ENCODE measurements at regions not wholly inside any gene's neighbourhood (a gene's known extent, or its start where the extent isn't known, plus 50 kb on each side); places are given as distances from the start of the nearest gene placed in this dataset.
"Not testable (repeated sequence)": the region's sequence is repeated elsewhere in the genome, so short reads cannot be mapped to it uniquely, and the experiment has no call there.

DNA sequence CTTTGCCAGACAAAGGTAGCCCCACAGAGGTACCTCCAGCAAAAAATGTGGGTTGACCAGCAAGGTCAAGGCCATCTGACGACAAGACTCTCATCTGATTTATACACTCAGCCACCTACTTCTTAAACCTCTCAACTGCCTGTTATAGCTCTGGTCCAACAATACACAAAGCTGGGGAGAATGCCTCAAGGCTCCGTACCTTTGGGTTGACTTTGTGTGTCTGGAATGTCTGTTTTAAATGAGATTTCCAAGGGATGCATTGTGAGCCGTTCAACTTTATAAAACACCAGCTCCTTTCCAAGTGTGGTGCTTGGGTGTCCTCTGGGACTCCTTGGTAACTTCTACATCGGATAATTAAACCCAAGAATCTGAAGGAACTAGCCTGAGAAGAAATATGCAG is 167.0 kb upstream of the RPL34 start:
- no peak for DNase-seq

DNA sequence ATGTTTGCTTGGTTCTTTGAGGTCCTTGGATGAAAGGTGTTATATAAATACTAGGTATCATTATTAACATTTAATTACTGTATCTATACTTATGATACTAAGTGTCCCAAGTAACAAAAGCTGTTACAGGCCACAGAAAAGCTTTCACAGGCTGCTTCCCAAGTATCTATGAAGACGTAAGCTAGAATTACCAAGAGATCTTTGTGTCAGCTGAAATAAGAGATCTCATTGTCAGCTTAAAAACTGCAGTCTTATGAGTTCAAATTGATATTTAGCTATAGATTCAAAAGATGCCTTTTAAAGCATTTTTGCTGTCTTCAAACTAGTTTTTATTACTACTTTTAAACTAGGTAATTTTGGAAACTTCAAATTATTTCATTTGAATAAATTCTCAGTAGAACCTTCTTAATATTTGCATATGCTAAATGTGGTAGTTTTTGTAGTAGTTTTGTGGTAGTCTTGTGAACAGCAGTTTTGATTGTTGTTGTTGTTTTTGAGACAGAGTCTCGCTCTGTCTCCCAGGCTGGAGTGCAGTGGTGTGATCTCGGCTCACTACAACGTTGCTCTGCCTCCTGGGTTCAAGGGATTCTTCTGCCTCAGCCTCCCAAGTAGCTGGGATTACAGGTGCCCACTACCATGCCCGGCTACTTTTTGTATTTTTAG is 170.0 kb upstream of the RPL34 start:
- no peak for DNase-seq

DNA sequence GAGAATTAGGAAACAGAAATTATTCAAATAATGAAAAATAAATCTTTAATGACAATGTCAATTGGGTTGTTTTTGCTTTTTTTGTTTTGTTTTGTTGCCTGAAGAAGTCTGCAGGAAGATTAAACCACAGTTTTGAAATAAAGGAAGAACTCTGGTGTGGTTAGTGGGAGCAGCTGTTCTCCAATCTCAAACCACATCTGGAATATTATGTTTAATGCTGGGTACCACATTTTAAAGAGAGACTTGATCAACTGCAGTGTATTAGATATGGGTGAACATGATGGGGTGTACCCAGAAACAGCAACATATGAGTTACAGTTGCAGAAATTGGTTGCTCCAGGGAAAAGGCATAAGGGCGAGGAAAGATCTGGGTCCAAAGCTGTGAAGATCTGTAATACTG is 171.2 kb upstream of the RPL34 start:
- no peak for DNase-seq

DNA sequence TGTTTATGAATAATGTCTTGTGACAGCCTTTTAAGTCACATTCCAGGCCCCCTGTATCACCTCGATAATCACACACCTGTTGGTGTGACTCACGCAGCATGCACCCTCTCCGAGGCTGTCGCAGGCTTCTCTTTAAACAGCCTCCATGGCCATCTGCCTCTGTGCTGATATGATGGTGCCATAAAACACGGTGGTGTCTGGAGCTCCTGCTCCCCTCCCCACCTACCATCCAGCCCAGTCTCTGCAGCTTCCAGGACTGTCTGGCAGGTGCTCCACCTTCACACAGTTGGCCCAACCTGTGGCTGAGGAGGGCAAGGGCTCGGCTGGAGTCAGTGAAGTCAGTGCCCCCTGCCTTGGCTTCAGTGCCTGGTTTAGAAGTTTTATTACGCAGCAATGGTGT is 173.8 kb upstream of the RPL34 start:
- no peak for DNase-seq

DNA sequence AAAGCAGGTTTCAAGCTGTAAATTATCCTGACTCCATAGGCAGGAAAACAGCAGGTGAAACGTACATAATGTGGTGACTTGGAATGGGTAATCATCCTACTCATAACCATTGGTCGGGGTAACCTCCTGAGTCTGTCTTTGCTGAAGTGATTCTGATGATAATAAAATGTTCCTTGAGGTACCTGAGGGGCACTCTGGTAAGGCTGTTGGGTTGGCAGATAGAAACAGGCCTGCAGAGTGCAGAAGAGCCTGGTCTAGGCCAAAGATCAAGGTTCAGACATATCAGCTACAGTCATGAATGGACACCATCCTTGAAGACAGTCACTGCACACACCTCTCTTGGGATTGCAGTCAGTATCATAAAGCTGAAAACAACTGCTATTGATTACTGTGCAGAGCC is 174.7 kb upstream of the RPL34 start:
- no peak for DNase-seq

DNA sequence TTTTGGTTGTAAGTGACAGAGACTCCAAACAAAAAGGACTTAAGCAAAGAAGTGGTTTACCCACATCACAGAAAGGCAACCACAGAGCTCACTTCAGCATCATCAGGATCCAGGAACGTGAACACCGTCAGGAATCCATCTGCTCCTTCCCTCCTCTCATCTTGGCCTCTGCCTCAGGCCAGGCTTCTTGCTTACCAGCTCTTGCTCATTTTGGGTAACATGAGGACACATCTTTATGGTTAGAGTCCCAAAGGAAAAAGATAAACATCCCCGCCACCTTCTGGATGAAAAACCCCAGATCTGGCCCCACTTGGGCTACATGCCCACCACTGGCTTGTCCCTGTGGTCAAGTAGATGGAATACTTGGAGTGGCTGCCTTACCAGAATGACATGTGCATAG is 176.8 kb upstream of the RPL34 start:
- no peak for DNase-seq

DNA sequence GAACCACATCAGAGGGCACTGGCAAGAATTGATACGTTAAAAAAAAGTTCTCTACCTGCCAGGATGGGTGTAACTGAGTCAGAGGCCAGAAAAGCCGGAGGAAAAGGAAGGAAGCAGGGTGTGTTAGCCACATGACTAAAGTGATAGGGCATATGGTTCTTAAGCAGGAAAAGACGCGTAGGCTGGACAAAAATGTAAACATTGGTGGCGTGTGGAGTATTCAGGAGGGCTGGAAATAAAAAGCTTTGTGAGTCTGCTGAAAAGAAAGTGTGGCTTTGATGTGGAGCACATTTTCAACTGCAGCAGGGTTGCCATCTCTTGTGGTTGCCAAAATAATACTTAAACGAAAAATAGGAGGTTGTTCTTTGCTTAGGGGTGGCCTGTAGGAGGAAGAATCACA is 186.5 kb upstream of the RPL34 start:
- DNase-seq = peak in 1 of 2 experiments; percentile 9

DNA sequence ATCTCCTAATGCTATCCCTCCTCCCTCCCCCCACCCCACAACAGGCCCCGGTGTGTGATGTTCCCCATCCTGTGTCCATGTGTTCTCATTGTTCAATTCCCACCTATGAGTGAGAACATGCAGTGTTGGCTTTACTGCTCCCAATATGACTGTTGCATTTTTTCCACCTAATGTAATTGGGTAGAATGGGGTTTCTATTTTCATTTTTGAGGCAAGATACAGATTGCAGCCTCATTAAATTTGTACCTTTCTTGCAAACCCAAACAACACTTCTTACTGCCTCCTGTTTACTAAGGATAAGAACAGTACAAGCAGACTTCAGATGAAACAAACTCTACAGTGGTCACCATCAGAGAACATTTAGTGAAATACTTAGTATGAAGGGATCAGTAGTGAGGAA is 187.0 kb upstream of the RPL34 start:
- DNase-seq = not testable (repeated sequence)

DNA sequence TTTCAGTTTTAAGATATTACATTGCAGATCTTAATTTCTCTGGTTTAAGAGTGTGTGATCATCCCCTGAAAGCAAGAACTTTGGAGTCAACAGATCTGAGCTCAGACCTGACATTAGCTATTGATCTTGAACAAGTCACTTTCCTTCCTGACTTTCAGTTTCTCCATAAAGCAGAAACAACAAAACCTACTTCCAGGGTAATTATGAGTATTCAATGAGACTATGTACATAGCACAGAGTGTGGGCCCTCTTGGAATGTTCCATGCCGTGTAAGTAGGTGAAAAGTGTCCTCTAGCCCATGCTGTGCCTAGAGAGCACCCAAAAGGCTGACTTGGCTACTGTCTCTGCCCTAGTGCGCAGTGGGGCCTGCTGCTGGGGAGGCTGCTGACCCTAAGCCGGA is 188.0 kb upstream of the RPL34 start:
- no peak for DNase-seq

DNA sequence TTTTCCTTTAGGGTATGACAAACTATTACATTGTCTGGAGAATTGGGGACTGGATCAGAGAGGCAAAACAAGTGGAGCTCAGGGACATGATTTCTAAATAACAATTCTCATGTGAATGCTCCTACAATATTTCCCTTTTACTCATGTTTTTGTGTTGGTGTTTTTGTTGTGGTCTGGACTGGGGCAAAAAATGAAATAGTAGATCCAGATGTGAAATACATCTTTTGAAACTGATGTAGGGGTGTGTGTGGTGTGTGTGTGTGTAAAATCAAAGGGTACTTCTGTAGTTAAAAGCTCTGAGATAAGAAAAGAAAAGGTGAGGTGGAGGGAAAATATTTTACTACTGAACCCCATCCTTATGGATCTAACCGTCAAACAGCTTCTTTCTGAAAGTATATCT is 188.4 kb upstream of the RPL34 start:
- no peak for DNase-seq

DNA sequence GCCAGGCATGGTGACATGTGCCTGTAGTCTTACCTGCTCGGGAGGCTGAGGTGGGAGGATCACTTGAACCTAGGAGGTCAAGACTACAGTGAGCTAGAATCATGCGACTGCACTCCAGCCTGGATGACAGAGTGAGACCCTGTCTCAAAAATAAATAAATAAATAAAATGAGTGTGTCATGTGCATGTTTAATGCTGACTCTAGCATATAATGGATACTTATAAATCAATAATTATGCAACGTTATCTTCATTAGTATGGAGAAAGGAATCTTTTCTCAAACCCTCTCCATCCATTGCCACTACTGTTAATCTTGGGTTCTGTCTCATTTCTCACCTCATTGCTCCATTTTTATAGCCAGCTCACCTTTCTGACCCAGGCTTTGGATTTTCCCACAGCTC is 189.5 kb upstream of the RPL34 start:
- no peak for DNase-seq

DNA sequence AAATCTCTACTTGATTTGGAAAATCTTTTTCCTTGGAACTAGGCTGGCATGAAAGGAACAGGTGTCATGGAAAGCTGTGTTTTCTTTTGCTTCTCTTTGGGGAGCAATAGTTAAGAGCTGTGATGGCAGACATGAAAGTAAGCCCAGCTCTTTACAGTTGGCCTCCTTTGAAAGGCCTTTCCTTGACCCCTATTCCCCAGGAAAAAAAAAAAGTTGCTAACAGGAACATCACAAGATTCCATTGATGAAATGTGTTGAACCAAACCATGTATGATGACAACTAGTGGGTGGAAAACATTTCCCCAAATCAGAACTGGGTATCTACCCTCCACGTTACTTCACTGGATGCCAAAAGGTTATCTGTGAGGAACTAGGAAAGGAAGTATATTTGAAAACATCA is 190.7 kb upstream of the RPL34 start:
- DNase-seq = no peak

DNA sequence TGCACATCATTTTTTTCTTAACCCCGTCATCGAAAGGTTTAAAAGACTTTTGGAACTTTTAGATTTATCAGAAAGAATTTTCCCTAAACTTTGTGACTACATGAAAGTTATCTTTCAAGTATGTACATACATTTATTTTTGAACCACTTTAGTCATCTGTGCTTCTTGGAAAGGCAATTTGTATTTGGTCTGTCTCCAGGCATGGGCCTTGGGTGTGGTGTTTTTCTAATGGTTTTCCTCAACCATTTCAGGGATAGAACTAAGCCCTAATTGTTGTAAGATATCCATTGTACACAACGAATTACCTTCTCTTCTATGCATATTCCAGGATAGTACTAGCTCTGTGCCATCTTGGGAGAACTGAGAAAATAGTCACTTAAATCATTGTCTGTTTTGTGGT is 191.5 kb upstream of the RPL34 start:
- no peak for DNase-seq

DNA sequence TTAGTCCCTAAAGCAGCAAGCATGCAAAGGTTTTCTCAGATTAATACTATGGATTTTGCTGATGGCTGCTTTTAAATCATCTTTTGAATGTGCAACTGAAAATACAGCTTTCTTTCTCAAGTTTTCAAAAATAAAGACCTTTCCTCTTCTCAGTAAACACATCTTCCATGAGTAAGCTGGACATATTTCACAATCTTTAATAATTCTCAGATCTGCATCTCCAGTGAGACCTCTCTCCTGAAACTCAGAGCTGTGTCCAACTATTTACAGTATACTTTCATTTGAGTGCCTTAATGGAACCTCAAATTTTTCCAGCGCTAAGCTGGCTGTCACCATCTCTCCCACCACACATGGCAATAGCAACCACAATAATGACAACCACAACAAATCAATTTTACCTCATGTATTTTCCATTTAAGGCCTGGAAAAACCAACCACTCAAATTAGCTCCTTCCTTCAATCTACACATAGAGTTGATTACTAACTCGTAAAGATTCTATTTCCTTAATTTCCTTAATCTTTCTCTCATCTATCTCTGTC is 192.4 kb upstream of the RPL34 start:
- no peak for DNase-seq

DNA sequence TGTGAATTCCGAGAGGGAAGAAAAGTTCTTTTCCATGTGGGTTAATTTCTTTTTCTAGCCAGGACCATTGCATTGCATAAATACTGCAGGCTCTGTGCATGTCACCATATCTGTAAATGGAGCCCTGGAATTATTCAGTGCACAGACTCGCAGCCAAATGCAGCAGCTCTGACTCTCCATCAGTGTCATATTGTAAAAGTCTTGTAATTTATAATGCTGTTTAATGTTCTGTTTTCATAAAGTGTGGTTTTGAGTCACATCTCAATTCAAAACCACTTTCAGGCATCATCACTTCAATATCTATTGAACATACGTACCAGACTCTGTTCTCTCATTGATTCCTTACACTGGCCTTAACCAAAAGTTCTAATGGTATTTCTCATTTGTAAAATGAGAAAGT is 193.9 kb upstream of the RPL34 start:
- no peak for DNase-seq

DNA sequence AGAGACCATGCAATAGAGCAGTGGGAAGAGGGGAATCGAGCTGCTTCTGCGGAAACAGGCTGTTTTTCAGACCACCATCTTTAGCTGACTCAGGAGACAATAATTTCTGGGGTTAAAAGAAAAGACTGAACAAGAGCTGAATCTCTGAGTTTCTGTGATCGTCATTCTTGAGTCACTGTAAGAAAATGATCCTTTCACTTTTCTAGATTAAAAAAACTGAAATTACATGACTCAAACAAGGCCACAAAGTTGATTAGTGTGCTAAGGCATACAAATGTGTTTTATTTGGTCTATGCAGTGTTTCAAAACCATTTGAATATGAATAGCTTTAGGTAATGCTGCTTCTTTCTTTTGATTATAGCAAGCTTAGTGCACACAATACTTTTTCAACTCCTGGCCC is 194.4 kb upstream of the RPL34 start:
- no peak for DNase-seq

DNA sequence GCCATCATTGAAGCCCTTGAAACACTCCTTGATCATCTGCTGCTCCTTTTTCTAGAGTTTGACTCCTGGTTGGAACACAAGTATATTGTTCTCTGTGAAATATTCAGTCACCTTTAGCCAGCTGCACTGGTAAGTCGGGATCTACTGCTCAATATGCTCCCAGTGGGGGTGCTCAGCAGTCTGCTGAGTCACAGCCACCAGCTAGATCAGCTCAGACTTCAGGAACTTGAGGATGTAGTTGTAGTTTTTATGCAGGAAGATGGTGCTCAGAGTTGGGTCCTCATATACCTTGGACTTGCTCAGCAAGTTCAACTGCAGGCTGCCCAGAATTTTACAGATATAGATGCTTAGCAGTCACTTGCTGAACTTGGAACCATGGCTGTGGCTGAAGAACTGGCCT is 202.5 kb upstream of the RPL34 start:
- DNase-seq = no peak

DNA sequence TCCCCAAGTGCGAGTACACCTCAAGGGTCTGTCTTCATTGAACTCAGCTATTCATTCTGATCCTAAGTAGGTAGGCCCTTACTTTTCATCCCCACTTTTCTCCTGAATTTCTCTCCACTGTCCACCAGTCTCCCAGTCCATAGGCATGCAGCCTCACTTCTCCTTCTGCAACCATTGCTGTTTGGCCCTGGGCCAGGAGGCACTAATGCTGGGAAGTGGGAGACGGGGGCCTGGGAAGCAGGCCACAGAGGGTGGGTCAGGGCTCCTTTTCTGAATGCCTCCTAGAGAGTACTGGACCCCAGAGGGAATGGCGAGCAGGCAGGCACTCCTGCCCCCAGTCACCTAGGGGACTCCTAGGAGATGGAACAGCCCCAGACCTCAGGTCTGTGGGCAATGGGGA is 203.5 kb upstream of the RPL34 start:
- DNase-seq = no peak

DNA sequence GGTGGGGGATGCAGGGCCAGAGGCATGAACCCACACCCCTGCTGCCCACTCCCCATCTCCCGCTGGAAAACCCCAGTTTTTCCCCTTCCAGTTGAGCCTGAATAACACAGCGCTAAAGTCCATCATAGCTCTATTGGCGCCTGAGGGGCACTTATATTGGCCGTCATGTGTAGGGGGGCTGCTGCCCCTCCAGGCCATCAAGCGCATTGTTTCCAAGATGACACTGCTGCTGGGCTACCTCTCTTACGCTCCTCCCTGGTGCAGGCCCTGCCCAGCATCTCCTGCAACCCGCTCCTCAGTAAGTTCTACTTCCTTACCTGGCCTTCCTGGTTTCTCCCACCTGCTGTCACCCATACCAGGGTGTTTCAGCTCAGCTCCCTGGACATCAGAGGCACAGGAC is 205.0 kb upstream of the RPL34 start:
- DNase-seq = no peak

DNA sequence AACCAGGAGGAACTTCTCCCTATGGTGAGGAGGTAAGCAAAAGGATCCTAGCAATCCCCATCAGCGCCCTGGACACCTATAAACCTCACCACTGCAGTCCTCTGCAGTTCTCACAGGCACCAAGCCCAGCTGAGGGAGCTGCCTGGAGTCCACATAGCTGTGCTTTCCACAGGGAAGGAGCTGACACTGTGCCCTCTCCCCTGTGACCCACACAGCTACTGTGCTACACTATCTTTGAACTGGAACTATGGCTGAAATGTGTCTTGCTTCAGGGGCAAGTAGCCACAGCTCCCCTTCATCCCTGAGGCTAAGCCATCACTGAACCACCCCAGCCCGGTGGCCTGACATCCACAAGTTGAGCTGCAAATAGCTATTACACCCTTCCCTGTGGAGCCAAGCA is 208.5 kb upstream of the RPL34 start:
- no peak for DNase-seq

DNA sequence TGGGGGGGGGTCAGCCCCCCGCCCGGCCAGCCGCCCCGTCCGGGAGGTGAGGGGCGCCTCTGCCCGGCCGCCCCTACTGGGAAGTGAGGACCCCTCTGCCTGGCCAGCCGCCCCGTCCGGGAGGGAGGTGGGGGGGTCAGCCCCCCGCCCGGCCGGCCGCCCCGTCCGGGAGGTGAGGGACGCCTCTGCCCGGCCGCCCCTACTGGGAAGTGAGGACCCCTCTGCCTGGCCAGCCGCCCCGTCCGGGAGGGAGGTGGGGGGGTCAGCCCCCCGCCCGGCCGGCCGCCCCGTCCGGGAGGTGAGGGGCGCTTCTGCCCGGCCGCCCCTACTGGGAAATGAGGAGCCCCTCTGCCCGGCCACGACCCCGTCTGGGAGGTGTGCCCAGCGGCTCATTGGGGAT is 210.7 kb upstream of the RPL34 start:
- DNase-seq = not testable (repeated sequence)

DNA sequence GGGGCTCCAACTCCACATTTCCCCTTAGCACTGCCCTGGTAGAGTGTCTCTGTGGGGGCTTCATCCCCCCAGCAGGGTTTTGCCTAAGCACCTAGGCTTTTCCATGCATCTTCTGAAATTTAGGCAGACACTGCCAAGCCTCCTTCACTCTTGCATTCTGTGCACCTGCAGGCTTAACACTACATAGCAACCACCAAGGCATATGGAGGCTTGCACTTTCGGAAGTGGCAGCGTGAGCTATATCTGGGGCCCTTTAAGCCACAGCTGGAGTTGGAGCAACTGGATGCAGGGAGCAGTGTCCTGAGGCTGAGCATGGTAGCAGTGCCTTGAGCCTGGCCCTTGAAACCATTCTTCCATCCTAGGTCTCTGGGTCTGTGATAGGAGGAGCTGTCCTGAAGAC is 214.8 kb upstream of the RPL34 start:
- no peak for DNase-seq

DNA sequence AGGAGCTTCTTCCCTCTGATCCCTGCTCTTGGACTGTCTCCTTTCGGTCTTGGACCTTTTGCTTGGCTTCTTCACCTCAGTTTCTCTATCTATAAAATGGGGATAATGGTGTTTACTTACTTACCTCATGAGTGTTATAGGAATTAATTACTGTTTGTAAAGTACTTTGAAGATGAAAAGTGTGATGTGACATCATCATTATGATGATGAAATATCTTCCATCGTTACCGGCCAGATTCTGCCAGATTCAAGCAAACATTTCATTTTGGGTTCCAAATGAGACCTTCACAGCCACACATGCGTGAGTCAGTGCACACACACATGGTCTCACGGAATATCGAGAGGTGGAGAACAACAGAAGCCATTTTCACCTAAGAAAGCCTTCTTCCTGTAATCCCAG is 220.1 kb upstream of the RPL34 start:
- no peak for DNase-seq

DNA sequence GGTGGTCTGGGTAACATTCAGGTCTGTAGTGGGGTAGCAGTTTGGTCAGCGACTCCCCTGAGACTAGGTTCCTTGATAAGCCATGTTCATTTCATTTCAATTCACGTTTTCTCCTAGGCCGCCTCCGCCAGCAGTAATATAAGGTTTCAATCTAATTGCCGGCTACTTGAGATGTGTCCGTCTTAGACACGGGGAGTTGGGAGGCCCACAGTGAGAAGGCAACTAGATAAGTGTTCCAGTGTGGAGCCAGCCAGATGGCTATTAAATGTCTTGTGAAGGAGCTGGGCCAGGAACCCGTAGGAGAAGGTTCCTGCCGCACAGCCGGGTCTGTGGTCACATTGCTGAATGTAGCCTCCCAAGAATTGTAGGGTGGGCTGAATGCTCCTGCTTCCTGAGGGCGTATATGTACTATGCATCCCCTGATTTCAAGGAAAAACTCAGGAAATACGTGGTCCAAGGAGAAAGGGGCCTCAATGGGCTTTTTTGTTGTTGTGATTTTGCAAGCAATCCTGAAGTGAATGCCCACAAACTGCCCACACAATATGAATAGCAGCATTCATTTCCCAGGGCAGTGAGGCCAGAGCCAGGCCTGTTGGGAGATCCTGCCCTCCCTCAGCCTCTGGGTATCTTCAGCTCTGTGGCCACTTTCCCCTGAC is 220.6 kb upstream of the RPL34 start:
- no peak for DNase-seq

DNA sequence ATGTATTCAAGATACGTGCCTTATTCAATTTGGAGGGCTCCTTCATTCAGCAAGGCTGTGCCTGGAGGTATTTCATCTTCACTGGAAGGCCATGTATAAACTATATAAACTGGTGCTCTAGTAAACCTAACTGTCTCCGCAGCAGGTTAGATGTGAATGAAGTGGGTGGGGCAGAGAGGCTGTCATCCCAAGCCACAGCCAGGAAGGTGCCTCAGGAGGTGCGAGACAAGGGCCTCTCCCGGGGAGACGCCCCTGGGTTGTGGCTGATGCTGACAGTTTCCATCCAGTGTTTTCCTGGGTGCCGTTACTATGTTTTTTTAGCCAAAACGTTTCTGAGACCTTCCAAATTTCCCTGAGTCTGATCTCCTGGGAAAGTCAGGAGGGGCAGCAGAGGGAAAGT is 221.5 kb upstream of the RPL34 start:
- DNase-seq = no peak
